OCI-LY1 (cell line): ENCODE measurements at regions not wholly inside any gene's neighbourhood (a gene's known extent, or its start where the extent isn't known, plus 50 kb on each side); places are given as distances from the start of the nearest gene placed in this dataset.

Experiments
- H2AFZ ChIP-seq: fragments of 200-600 bp; sonication (generic), shearing (Covaris generic); 2 replicates; pipeline ENCODE4 v1.6.0; 2014; ENCODE audit warnings: antibody characterized with exemption, mild to moderate bottlenecking, low read length
- H3F3A ChIP-seq: fragments of 200-600 bp; sonication (generic), shearing (Covaris generic); 2 replicates; pipeline ENCODE4 v1.6.0; 2014; ENCODE audit warnings: mild to moderate bottlenecking, antibody characterized with exemption, low read length, moderate library complexity; ENCODE audit not compliant: insufficient read depth
- H3K27ac ChIP-seq: fragments of 200-600 bp; sonication (generic); 2 replicates; pipeline ENCODE4 v1.5.1; 2014; ENCODE audit warnings: low read length, mixed run types, mild to moderate bottlenecking, low read depth; ENCODE audit not compliant: poor library complexity, severe bottlenecking
- H3K27me3 ChIP-seq: fragments of 200-600 bp; sonication (generic); 2 replicates; pipeline ENCODE4 v1.6.0; 2014; ENCODE audit warnings: antibody characterized with exemption, mild to moderate bottlenecking, low read length, moderate library complexity; ENCODE audit not compliant: insufficient read depth
- H3K36me3 ChIP-seq: fragments of 200-600 bp; sonication (generic); 2 replicates; pipeline ENCODE4 v1.6.1; 2014; ENCODE audit warnings: mild to moderate bottlenecking, antibody characterized with exemption, low read length, moderate library complexity, mixed read lengths; ENCODE audit not compliant: insufficient read depth
- H3K4me1 ChIP-seq: fragments of 200-600 bp; sonication (generic); 2 replicates; pipeline ENCODE4 v1.5.1; 2014; ENCODE audit warnings: mild to moderate bottlenecking, low read length, moderate library complexity; ENCODE audit not compliant: insufficient read depth, severe bottlenecking
- H3K4me2 ChIP-seq: fragments of 200-600 bp; sonication (generic), shearing (Covaris generic); 2 replicates; pipeline ENCODE4 v1.6.1; 2014; ENCODE audit warnings: low read length
- H3K4me3 ChIP-seq: fragments of 200-600 bp; sonication (generic); 2 replicates; pipeline ENCODE4 v1.5.1; 2014; ENCODE audit warnings: low read length, low read depth, mild to moderate bottlenecking, mixed read lengths; ENCODE audit not compliant: poor library complexity, severe bottlenecking
- H3K79me2 ChIP-seq: fragments of 200-600 bp; shearing (Covaris generic); 2 replicates; pipeline ENCODE4 v1.6.1; 2016; ENCODE audit warnings: mixed run types, low read length, mixed read lengths; ENCODE audit not compliant: insufficient read depth
- H3K9ac ChIP-seq: fragments of 200-600 bp; sonication (generic), shearing (Covaris generic); 2 replicates; pipeline ENCODE4 v1.6.1; 2014; ENCODE audit warnings: mild to moderate bottlenecking, low read length, mixed read lengths
- H3K9me2 ChIP-seq: fragments of 200-600 bp; sonication (generic), shearing (Covaris generic); 2 replicates; pipeline ENCODE4 v1.6.1; 2014; ENCODE audit warnings: low read depth, mild to moderate bottlenecking, low read length, mixed read lengths
- H3K9me3 ChIP-seq: fragments of 200-600 bp; shearing (Covaris generic); 2 replicates; pipeline ENCODE4 v1.6.1; 2014; ENCODE audit warnings: low read length, mixed read lengths
- H4K20me1 ChIP-seq: fragments of 200-600 bp; sonication (generic), shearing (Covaris generic); 2 replicates; pipeline ENCODE4 v1.6.0; 2016; ENCODE audit warnings: mild to moderate bottlenecking, low read length; ENCODE audit not compliant: insufficient read depth
- CTCF ChIP-seq: fragments of 200-600 bp; sonication (generic), shearing (Covaris generic); IDR thresholded peaks from 2 replicates; pipeline ENCODE4 v1.5.1; 2017; ENCODE audit warnings: mild to moderate bottlenecking, antibody characterized with exemption, low read length, moderate library complexity, mixed read lengths
- EZH2 ChIP-seq: fragments of 200-600 bp; sonication (generic), shearing (Covaris generic); IDR thresholded peaks from 2 replicates; pipeline ENCODE4 v1.8.0; 2017; ENCODE audit warnings: borderline replicate concordance, mixed run types, mild to moderate bottlenecking, antibody characterized with exemption, low read length, moderate library complexity, mixed read lengths

- no peak for TF ChIP-seq CTCF
- TF ChIP-seq EZH2, result no peak
These were observed 165.6 kb upstream of the S100G start for GRCh38 chrX:16484338-16484737.

GRCh38 chrX:16487620-16488385, 162.2 kb upstream of the S100G start:
- no peak overlapping the region for H3K4me3 ChIP-seq
- no peaks in the 10 kb centered on the region for H3K9me3 ChIP-seq
- no peaks in the 10 kb centered on the region for H3F3A ChIP-seq
- H4K20me1 ChIP-seq, result no peaks in the 10 kb centered on the region
- no peaks in the 10 kb centered on the region for H3K27me3 ChIP-seq
- no peaks in the 10 kb centered on the region for H3K9me2 ChIP-seq
- H3K4me1 ChIP-seq, result no peaks in the 10 kb centered on the region
- H3K9ac ChIP-seq, result no peak overlapping the region
- no peaks in the 10 kb centered on the region for H3K79me2 ChIP-seq
- no peaks in the 10 kb centered on the region for H3K36me3 ChIP-seq
- H3K27ac ChIP-seq, result no peak overlapping the region
- no peak overlapping the region for H3K4me2 ChIP-seq
- H2AFZ ChIP-seq, result no peak overlapping the region
- TF ChIP-seq CTCF (no peak), EZH2 (no peak)

More at GRCh38 chrX:16484338-16484737, 165.6 kb upstream of the S100G start:
- Histone ChIP-seq H3K79me2 (no peaks in the 10 kb centered on the region), H3K4me2 (no peak overlapping the region), H3K36me3 (no peaks in the 10 kb centered on the region), H4K20me1 (no peaks in the 10 kb centered on the region), H3F3A (no peaks in the 10 kb centered on the region), H2AFZ (no peak overlapping the region), H3K9me3 (no peaks in the 10 kb centered on the region), H3K4me3 (no peak overlapping the region), H3K4me1 (no peaks in the 10 kb centered on the region), H3K27ac (no peak overlapping the region), H3K9me2 (no peaks in the 10 kb centered on the region), H3K9ac (no peak overlapping the region), H3K27me3 (no peaks in the 10 kb centered on the region)

- Histone ChIP-seq H3K4me3 (no peak overlapping the region), H4K20me1 (no peaks in the 10 kb centered on the region), H3K27ac (no peak overlapping the region), H3K36me3 (no peaks in the 10 kb centered on the region), H3K4me1 (no peaks in the 10 kb centered on the region), H2AFZ (no peak overlapping the region), H3K4me2 (no peak overlapping the region), H3K79me2 (no peaks in the 10 kb centered on the region), H3K27me3 (no peaks in the 10 kb centered on the region), H3K9me2 (no peaks in the 10 kb centered on the region), H3K9ac (no peak overlapping the region), H3F3A (no peaks in the 10 kb centered on the region), H3K9me3 (no peaks in the 10 kb centered on the region)
- TF ChIP-seq CTCF (no peak), EZH2 (no peak)
These were observed 161.0 kb upstream of the S100G start for GRCh38 chrX:16488959-16489358.
